Stimulated activated CD4-positive, alpha-beta T cell treated with anti-CD3 and anti-CD28 coated beads, Interleukin-4, amount 100 ng/mL, for 48 hours (primary cell): ENCODE measurements at regions not wholly inside any gene's neighbourhood (a gene's known extent, or its start where the extent isn't known, plus 50 kb on each side); places are given as distances from the start of the nearest gene placed in this dataset.

Source experiments
- DNase-seq, 2 donors: peaks; one replicate each; pipeline ENCODE4 v3.0.0-alpha.2; 2020; ENCODE audit warnings: low read depth in 2 of 2

DNA sequence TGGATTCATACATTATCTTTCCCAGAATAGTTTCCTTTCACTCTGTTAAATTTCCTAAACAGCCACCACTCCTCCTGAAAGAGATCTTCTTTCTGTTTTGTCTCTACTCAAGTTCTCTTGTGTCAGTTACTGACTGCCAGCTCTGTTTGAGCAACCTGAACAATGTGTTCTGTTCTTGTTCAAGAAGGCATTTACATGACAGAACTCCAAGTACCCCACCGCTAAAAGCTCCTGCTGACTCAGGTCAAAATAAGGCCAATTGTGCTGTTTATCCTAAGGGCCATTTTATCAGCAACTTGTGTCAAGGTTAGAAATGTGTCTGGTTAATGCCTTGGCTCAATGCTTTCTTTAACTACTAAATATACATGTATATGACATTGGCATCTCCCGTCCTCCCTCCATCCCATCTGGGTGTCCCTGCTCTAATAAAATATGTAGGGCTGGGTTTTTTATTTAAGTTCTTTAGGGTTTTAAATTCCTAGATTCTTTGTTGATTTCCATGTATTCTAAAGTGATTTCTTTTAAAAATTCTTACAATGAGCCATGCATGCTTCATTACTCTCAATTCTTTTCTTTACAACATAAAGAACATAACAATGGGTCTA is 144.3 kb upstream of the PAQR3 start:
- no peak for DNase-seq

DNA sequence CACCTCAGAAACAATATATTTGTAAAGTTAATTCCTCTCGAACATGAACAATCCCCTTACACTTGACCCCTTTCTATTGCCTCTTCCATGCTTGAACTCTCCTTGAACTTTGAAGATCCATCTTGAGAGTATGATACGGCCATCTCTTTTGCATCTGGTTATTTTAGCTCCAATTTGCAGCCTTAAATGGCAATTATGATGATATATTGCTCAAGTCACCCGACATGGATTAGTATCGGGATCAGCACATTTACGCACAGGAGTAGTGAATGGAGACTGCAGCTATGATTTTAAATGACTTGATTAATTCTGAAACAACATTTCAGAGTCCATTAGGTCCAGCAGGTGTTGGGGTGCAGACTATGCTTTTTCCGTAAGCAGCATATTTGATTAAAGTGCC is 143.8 kb upstream of the PAQR3 start:
- DNase-seq, result no peak

DNA sequence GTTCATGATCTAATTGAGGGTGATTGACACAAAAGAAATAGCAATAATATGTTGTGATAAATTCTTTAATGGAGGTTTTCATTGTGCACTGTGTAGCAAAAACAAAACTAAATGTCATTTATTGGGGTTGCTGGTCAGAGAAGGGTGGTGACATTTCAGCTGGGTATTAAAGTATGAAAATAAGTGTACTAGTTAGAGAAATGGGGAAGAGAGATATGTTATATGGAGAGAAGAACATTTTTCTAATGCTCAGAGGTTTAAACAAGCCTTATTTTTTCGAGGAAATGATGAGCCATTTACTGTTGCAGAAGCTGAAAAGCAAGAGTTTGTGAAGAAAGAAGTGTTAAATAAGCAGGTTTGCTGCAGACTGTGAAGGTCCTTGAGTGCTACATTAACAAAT is 142.7 kb upstream of the PAQR3 start:
- no peak for DNase-seq

DNA sequence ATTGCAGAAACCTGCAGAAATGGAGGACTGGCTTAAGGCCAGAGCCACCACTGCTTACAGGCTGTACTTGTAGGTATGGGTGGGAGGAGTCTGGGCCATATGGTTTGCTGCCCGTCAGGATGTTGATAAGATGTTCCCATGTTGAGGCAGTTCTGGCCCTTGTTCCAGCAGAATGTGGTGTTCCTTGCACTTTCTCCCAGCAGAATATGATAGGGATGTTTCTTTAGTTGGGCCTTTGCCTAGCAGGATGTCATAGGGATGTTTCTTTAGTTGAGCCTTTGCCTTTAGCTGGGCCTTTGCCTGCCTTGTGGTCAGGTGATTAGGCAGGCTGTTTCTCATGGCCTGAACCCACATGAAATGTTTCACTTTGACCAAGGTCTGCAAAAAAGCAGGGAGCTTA is 139.1 kb upstream of the PAQR3 start:
- no peak for DNase-seq

DNA sequence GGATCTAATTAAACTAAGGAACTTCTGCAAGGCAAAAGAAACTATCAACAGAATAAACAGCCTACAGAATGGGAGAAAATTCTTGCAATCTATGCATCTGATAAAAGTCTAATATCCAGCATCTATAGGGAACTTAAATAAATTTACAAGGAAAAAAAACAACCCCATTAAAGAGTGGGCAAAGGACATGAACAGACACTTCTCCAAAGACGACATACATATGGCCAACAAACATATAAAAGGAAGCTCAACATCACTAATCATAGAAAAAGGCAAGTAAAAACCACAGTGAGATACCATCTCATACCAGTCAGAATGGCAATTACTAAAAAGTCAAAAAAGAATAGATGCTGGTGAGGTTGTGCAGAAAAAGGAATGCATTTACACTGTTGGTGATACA is 134.8 kb upstream of the PAQR3 start:
- no peak for DNase-seq

DNA sequence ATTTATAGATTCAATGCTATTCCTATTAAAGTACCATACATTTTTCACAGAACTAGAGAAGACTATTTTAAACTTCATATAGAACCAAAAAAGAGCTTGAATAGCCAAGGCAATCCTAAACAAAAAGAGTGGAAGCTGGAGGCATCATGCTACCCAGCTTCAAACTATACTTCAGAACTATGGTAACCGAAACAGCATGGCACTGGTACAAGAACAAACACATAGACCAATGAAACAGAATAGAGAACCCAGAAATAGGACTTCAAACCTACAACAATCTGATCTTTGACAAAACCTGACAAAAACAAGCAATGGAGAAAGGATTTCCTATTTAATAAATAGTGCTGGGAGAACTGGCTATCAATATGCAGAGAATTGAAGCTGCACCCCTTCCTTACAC is 134.2 kb upstream of the PAQR3 start:
- DNase-seq, result no peak

DNA sequence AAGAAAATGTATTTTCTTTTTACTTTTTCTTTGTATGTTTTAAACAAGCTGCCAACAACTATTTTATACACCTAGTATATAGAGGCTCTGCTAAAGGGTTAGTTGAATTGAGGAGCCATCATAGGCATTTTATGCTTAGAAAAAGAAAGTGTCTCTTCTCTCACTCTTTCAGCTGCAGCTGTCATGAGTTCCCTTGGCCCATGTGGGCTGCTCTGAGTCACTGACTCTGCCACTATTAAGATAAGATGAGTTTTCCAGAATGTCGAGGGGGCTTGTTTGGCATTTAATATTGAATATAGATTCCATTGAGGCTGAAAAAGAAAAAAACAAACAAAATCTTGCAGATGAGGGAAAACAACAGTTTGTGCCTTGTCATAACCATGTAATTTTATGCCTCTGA is 126.0 kb upstream of the PAQR3 start:
- DNase-seq, result no peak

DNA sequence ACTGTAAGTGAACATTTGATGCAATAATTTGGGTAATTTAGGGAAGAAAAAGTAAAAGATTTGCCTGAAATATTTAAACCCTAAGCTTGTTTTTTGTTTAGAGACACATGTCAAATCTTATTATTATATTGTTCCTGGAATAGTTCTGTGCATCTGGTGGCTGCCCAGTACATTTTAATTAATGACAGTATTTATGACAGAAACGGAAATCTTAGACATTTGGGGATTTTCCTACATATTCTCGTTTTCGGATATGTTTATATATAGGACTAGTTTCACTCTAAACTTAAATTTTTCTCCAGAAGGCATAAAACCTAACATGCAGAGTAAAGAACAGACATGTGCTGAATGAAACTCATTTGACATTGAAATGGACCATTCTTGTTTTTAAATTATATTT is 125.6 kb upstream of the PAQR3 start:
- no peak for DNase-seq

DNA sequence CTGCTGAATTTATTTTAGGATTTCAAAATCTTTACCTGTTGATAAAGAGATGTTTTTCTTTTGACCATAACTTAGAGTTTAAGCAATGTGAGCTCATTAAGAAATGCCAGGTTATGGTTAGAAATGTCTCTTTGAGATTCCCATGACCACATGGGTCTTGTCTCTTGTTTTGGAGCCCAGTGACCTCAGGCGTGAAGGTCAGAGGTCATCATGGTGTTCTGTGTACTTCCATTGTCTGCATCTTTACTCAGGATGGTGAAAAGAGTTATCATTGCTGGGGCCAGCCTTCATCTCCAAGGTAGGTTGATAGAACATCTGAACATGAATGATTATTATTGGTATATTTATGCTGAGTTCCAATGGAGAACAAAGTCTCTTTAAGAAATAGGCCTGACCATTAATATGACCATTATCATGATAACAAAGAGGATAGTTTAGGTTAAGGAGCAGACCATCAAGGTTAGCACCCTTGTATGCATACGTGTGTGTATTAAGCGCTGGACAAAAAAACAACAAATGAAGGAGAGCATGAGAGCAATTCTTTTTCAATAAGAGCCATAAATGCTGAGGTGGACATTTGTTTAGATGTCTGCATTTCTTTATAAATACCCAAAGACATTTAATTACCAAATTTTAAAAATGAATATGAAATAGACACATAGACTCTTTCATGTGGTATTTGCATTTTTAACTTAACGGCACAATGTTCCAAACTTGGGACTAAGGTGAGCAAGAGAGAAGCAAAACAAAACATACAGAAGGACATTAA is 120.6 kb upstream of the PAQR3 start:
- no peak for DNase-seq

DNA sequence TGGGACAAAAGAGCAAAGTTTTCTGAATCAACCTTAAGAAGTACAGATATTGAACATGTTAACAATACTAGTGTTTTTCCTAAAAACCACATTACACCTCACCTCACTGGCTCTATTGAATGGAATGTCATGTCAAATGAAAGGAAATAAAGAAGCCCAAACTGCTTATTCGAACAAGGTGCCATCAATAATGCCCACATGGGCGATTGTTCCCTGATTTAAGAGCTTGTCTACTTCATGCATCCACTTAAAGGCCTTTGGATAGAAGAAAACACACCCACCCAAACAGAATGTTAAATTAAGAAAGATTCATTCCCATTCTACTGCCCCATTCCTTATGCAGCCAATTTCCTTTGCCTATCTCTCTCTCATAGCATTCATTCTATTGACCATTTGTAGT is 118.5 kb upstream of the PAQR3 start:
- no peak for DNase-seq

DNA sequence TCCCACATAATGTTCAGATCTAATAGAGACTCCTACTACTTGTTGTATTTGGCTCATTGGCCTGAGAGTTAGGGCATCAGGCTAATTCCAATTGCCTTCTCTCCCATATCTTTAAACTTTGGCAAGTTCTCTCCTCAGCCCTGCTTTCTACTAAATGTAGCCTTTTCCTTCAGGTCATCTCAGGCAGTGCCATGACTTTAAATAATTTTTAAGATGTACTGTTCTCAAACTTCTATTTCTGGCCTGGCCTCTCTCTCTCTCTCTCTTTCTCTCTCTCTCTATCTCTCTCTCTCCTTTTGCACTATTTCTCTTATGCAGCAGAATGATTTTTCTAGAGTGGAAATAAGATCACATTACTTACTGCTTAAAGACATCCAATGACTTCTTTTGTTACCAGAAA is 114.5 kb upstream of the PAQR3 start:
- no peak for DNase-seq

DNA sequence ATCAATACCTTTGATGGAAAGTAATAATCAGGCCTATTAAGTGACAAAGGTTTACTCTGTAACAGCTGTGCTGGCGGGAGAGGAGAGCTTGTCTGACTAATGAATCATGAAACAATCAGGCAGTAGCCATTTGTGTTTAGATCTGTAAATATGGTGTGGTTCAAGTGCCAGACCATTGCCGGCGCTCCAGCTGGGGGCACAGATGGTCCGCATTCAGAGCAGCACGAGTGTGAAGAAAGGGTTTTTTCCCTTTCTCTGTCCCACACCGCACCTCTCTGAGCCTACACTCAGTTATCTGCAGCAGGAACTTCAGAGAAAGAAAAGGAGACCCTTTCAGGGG is 111.3 kb upstream of the PAQR3 start:
- no peak for DNase-seq

DNA sequence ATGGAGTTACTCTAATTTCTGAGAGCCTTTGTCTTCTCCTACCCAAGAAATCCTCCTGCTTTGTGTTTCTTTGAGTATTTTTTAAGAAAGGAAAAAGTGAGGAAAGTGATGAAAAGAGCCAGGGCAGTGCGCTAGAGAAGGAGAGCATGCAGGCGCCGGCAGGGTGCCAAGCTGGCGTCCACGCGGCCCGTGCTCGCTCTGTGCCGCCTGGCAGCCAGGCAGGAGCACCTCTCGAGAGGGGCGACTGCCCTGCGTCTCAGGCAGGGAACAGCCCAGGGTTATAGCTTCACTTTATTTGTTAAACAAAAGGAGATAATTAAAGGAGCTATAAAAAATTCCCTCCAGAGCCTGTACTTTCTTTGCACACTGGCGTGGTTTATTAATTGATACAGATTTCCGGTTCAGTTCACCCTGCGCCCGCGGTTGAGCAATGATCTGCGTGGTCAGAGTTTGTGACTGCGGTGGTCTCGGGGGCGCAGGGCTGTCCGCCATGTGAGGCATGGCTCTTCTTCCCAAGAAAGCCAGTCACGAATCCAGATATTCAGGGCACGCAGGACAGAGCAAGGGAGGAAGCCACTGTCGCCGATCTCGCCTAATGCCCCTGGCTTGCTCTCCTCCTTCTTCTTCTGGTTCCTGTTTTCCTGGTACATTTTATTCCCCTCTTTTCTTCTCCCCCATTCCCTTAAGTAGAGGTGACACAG is 110.8 kb upstream of the PAQR3 start:
- no peak for DNase-seq

DNA sequence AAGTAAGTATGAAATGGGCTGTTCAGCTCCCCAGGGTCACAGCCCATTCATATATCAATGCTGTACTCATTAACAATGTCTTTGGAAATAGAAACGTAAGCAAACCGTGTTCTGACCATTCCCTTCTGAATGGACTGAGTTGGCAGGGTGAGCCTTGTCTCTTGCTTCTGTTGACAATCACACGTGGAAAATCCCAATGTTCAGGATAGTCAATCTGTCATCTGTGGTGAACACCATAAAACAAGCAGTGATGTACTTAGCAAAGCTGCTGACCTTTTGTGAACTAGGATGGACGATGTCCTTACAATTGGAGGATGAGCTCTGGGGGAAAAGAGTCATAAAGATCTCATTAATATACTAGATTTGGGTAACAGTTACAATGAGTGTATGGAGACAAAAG is 109.6 kb upstream of the PAQR3 start:
- no peak for DNase-seq

DNA sequence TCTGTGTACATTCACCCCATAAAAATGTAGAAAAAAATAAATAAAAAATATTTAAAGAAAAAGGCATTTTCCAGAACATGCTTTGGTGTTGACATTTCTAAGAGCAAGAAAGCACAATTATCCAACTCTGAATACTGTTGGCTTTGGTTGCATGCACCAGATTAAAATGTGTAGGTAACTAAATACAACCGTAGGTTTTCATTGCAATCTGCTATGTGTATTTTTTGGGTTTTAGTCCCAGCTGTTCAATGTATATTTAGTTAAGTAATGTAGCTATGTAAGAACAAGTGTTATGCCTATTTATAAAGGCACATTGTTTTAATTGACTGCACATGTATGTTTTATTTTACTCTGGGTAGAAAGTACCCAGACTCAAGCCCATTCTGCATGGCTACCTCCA is 108.1 kb upstream of the PAQR3 start:
- DNase-seq, result no peak

DNA sequence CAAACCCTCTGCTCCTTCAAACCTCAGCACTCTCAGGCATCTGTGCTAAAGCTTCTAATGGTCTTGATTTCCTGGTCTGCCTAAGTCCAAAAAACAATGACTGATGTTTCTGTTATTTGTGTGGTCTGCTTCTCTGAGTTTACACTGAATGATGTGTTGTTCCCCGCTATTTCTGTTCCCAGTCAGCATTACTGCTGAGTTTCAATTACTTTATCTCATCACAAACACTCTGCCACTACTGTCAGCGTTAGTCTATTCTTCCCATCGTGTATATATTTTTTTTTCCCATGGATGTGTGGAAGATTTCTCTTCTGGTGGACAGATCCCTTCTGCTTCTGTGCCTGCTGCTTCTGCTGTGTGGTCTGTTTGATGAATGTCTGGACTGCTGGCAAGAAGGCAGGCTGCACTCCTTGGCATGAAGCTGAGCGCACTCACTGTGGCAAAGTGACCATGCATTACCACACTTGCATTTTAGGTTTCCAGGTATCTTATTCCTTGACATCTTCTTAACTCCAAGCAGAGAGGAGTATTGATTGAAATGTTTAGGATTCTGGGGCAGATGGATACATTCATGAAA is 106.9 kb upstream of the PAQR3 start:
- no peak for DNase-seq

DNA sequence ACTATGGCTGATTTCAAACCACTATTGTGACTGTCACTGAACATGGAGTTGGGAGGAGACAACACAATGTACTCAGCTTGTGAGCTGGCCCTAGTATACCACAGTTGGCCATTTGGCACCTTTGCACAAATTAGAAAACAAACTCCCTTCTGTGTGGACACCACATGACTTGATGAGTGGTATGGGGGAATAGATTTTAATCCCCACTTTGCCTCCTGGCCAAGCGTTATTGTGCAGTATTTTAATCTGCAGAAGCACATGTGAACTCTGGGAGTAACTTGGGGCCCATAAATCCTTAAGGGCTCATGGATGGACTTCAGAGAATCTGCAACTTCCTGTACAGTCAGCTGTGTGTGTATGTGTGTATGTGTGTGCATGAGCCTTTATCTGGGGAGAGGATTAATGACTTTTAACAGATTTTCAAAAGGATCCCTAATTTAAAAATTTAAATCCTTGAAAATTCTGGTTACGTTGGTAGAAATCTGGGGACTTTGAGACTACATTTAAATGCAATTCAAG is 105.0 kb upstream of the PAQR3 start:
- no peak for DNase-seq

DNA sequence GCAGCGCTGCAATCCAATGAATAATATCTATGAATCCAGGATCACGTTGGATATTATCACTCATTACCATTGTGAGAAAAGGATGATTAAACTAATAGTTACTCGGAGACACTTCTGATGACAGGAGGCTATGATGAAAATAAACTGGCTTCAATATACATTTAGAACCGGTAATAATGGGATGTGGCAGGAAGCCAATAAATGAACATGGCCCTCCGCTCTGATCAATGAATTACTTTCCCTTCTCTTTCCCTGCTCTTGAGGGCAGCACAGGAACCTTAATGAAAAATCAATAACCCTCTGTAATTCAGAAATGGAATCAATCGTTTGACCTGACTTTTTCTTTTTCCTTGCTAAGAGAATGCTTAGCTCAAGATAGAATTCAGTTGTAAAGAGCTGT is 103.9 kb upstream of the PAQR3 start:
- DNase-seq, result no peak

DNA sequence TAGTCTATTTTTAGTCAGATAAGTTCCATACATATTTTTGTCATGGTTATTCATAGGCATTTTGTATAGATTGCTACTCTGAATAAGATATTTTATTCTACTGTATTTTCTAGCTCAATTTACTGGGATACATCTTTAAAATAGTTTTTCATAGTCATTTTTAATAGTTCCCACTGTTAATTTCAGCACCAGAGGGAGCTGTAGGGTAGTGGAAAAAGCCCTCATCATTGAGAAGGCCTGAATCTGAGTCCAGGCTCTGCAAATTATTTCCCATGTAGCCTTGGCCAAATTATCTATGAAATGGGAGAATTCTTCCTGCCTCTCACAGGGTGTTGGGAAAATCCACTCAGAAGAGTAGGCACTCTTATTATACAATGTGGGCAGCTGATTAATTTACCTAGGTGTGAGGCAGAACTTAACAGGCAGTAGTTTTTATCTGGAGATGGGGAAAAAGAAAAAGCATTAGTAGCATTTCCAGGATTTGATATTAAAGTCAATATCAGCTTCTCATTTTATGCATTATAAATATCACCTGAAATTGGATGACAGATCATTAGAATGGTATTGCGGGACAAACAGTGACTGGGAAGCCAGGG is 102.9 kb upstream of the PAQR3 start:
- no peak for DNase-seq

DNA sequence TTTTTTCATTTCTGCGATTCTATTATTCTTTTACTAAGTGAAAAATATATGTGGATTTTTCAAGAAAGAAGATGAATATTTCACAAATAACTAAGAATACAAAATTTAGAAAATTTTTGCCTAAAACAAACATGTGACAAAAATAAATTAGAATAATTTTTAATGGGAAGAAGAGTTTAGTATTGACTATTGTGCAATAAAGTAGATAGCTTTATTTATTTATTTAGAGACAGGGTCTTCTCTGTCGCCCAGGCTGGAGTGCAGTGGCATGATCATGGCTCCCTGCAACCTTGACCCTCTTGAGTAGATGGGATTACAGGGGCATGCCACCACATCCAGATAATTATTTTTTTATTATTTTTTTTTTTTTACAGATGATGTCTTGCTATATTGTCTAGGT is 95.3 kb upstream of the PAQR3 start:
- DNase-seq, result no peak

DNA sequence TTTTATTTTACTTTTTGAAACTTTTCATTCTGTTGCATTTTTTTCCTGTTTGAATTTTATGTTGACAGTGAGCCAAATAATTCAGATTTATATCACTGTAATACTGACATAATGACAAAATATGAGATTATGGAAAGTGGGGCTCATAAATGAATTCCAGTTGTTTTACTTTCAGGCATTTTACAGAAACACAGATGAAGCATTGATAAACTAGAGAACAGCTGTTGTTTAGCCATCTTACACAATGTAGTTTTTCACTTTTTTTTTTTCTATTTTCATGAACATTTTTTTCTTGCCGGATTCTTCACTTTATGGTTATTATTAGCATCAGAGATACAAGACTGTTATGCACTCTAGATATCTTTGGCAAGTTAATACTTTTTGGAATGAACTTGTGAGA is 91.7 kb upstream of the PAQR3 start:
- no peak for DNase-seq

DNA sequence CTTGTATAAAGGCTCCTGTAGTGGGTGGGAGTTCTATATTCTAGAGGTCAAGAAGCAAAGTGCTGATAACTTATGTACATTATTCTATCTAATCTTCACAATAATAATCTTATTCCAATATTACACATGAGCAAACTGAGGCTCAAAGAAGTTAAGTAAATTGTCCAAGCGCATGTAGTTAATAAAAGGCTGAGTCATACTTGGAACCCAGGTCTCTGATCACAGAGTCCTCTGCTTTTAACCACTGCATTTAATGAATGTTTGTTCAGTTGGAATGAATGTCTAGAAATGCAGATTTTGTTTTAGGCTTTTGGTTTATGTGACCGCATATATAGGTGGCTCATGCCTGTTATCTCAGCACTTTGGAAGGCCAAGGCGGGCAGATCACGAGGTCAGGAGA is 88.4 kb upstream of the PAQR3 start:
- DNase-seq, result no peak
